ENCODE measurements at regions not wholly inside any gene's neighbourhood (a gene's known extent, or its start where the extent isn't known, plus 50 kb on each side); places are given as distances from the start of the nearest gene placed in this dataset.

GRCh38 chrX:104325213-104325585, 70.5 kb upstream of the ESX1 start:
- no peaks in the 10 kb centered on the region for H3K9me3 Mint-ChIP-seq (ENCODE audit: low read depth)
- no peak overlapping the region for H3K4me3 Mint-ChIP-seq
- intact Hi-C loops (cut with DNase I, micrococcal nuclease): no loop called here
- ChIA-PET POLR2A (no interaction called here), CTCF (no interaction called here)
- no peaks in the 10 kb centered on the region for H3K4me1 Mint-ChIP-seq
- H3K27me3 Mint-ChIP-seq: peaks cover 6% of the 10 kb centered on the region
- no peak overlapping the region for H3K27ac Mint-ChIP-seq
- no peaks in the 10 kb centered on the region for H3K36me3 Mint-ChIP-seq (ENCODE audit: low read depth)
- DNase-seq: no peak
- ATAC-seq: no peak

GRCh38 chrX:104324461-104325212, 69.9 kb upstream of the ESX1 start:
- Mint-ChIP-seq H3K27ac (no peak overlapping the region), H3K4me3 (no peak overlapping the region)

GRCh38 chrX:104319346-104319745, 64.6 kb upstream of the ESX1 start:
- no peaks in the 10 kb centered on the region for H3K9me3 Mint-ChIP-seq (ENCODE audit: low read depth)
- intact Hi-C loops (cut with DNase I, micrococcal nuclease): no loop called here
- H3K27ac Mint-ChIP-seq: no peak overlapping the region
- no peaks in the 10 kb centered on the region for H3K4me1 Mint-ChIP-seq
- ATAC-seq (no peak), DNase-seq (no peak)
- no peak overlapping the region for H3K4me3 Mint-ChIP-seq
- H3K36me3 Mint-ChIP-seq (ENCODE audit: low read depth): no peaks in the 10 kb centered on the region
- CTCF ChIA-PET: interaction anchor here (0.6 to 1.0 kb wide), 2 partner anchors 11 to 611 kb away, joined by 3 read pairs; no protein-coding TSS in a partner anchor
- H3K27me3 Mint-ChIP-seq: peaks cover 2% of the 10 kb centered on the region
- POLR2A ChIA-PET: no interaction called here

More at GRCh38 chrX:104324461-104325212, 69.9 kb upstream of the ESX1 start:
- Mint-ChIP-seq H3K36me3 (ENCODE audit: low read depth) (no peaks in the 10 kb centered on the region), H3K27me3 (peaks cover 6% of the 10 kb centered on the region), H3K9me3 (ENCODE audit: low read depth) (no peaks in the 10 kb centered on the region), H3K4me1 (no peaks in the 10 kb centered on the region)
- ChIA-PET CTCF (no interaction called here), POLR2A (no interaction called here)
- no peak for ATAC-seq
- intact Hi-C loops (cut with DNase I, micrococcal nuclease): no loop called here
- no peak for DNase-seq

- CTCF ChIA-PET: interaction anchor here (0.6 to 1.0 kb wide), 2 partner anchors 10 to 610 kb away, joined by 3 read pairs; no protein-coding TSS in a partner anchor
- no peaks in the 10 kb centered on the region for H3K36me3 Mint-ChIP-seq (ENCODE audit: low read depth)
- no peaks in the 10 kb centered on the region for H3K27me3 Mint-ChIP-seq
- no peak overlapping the region for H3K4me3 Mint-ChIP-seq
- DNase-seq (no peak), ATAC-seq (no peak)
- H3K27ac Mint-ChIP-seq: no peak overlapping the region
- intact Hi-C loops (cut with DNase I, micrococcal nuclease): no loop called here
- POLR2A ChIA-PET: no interaction called here
- H3K4me1 Mint-ChIP-seq: no peaks in the 10 kb centered on the region
- no peaks in the 10 kb centered on the region for H3K9me3 Mint-ChIP-seq (ENCODE audit: low read depth)
Observed at GRCh38 chrX:104318330-104319009, 63.7 kb upstream of the ESX1 start.

DNA sequence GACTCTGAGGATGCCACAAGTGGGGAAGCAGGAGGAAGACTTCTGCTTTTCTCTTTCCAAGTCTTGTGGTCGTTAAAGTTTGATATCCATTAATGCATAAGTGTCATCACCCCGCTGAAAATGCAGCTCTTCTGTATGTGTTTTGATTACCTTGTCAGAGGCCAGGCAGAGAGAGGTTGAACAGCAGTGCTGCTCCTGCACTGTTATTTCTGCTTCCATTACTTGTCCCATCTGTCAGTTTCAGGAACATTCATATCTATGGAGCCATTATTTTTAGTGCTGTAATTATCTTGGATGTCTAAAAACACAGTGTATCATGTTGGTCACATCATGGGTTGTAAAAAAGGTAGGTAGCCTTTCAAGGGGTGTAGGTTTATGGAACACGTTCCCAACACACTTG, 62.0 kb upstream of the ESX1 start:
- no peaks in the 10 kb centered on the region for H3K9me3 Mint-ChIP-seq (ENCODE audit: low read depth)
- no peak for ATAC-seq
- H3K4me3 Mint-ChIP-seq: no peak overlapping the region
- POLR2A ChIA-PET: no interaction called here
- CTCF ChIA-PET: no interaction called here
- no peaks in the 10 kb centered on the region for H3K27me3 Mint-ChIP-seq
- H3K4me1 Mint-ChIP-seq: no peaks in the 10 kb centered on the region
- no peak for DNase-seq
- no peaks in the 10 kb centered on the region for H3K36me3 Mint-ChIP-seq (ENCODE audit: low read depth)
- intact Hi-C loops (cut with DNase I, micrococcal nuclease): no loop called here
- no peak overlapping the region for H3K27ac Mint-ChIP-seq

DNA sequence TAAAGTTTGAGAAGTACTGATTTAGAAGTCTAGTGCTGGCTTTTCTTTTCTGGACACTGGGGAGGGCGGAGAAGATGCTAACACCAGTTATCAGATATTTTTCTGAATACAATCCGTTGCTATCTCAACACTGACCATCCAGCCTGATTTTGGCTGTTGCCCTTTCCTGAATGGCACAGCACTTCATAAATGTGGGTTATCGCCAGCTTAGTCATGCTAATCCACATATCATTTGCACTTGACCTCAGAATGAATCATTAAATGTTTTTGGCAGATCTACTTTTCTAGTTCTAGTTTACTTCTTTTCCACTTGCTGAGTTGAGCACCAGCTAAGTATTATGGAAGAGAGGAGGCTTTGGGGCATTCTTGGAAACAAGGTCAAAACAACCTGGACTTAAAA, 60.8 kb upstream of the ESX1 start:
- ATAC-seq: no peak
- H3K36me3 Mint-ChIP-seq (ENCODE audit: low read depth): no peaks in the 10 kb centered on the region
- CTCF ChIA-PET: no interaction called here

DNA sequence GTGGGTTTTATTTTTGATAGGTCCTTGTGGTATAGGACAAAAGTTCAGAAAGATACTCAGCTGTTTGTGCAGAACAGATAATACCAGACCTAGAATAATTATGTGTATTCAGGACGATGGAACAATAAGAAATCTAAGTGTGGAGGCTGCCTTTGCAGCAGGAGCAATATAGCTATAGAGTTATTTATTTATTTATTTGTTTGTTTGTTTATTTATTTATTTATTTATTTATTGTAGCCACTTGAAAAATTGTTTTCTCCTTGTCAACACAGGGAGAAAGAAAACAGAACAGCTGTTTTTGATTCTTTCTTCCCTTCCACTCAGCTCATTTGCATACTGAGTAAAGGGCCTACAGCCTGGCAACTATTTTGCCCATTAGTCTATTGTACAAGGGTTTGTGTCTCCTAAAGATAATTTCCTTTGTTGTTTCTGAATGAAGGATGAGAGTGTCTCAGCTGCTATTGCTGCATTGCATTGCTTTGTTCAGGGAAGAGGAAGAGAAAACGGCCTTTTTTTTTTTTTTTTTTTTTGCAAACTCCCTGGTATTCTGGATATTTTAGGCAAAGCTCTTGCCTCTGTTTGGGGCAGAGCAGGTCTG, 56.0 kb upstream of the ESX1 start:
- intact Hi-C loops (cut with DNase I, micrococcal nuclease): no loop called here
- no peaks in the 10 kb centered on the region for H3K36me3 Mint-ChIP-seq (ENCODE audit: low read depth)
- H3K27ac Mint-ChIP-seq: no peak overlapping the region
- H3K4me3 Mint-ChIP-seq: no peak overlapping the region
- no peaks in the 10 kb centered on the region for H3K27me3 Mint-ChIP-seq
- DNase-seq (no peak), ATAC-seq (no peak)
- CTCF ChIA-PET: no interaction called here
- H3K9me3 Mint-ChIP-seq (ENCODE audit: low read depth): no peaks in the 10 kb centered on the region
- H3K4me1 Mint-ChIP-seq: no peaks in the 10 kb centered on the region
- POLR2A ChIA-PET: no interaction called here

More for the DNA sequence above, 60.8 kb upstream of the ESX1 start:
- no peaks in the 10 kb centered on the region for H3K9me3 Mint-ChIP-seq (ENCODE audit: low read depth)
- H3K4me1 Mint-ChIP-seq: no peaks in the 10 kb centered on the region
- no peaks in the 10 kb centered on the region for H3K27me3 Mint-ChIP-seq
- no peak overlapping the region for H3K4me3 Mint-ChIP-seq
- intact Hi-C loops (cut with DNase I, micrococcal nuclease): no loop called here
- H3K27ac Mint-ChIP-seq: no peak overlapping the region
- no peak for DNase-seq
- POLR2A ChIA-PET: no interaction called here

DNA sequence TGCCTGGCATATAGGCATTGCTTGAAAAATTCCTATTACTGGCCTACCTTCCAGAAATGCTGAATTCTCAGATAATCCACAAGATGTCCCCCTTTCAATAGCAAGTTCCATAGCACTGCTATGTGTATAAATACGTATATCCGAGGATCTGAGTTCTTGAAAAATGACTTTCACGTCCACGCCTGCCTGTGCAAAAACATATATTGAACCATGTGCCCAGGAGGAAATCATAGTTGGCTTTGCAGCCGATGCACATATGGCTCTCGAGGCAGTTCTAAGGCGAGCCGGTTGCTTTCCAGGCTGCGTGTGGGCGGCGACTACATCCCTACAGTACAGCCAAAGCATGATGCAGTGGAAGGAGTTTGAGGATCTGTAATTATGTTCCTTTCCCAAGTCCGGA, 55.4 kb upstream of the ESX1 start:
- ChIA-PET CTCF (no interaction called here), POLR2A (no interaction called here)
- no peaks in the 10 kb centered on the region for H3K4me1 Mint-ChIP-seq

GRCh38 chrX:104309169-104309568, 54.4 kb upstream of the ESX1 start:
- Mint-ChIP-seq H3K27me3 (no peaks in the 10 kb centered on the region), H3K4me3 (no peak overlapping the region), H3K27ac (no peak overlapping the region), H3K36me3 (ENCODE audit: low read depth) (no peaks in the 10 kb centered on the region), H3K4me1 (no peaks in the 10 kb centered on the region), H3K9me3 (ENCODE audit: low read depth) (no peaks in the 10 kb centered on the region)
- ATAC-seq (no peak), DNase-seq (no peak)
- intact Hi-C loops (cut with DNase I, micrococcal nuclease): no loop called here
- POLR2A ChIA-PET: no interaction called here
- CTCF ChIA-PET: no interaction called here

More for the DNA sequence above, 55.4 kb upstream of the ESX1 start:
- DNase-seq (no peak), ATAC-seq (no peak)
- Mint-ChIP-seq H3K4me3 (no peak overlapping the region), H3K27ac (no peak overlapping the region), H3K36me3 (ENCODE audit: low read depth) (no peaks in the 10 kb centered on the region), H3K27me3 (no peaks in the 10 kb centered on the region), H3K9me3 (ENCODE audit: low read depth) (no peaks in the 10 kb centered on the region)
- intact Hi-C loops (cut with DNase I, micrococcal nuclease): no loop called here

- ATAC-seq (no peak), DNase-seq (no peak)
- Mint-ChIP-seq H3K4me3 (no peak overlapping the region), H3K27ac (no peak overlapping the region), H3K4me1 (no peaks in the 10 kb centered on the region), H3K9me3 (ENCODE audit: low read depth) (no peaks in the 10 kb centered on the region), H3K27me3 (no peaks in the 10 kb centered on the region), H3K36me3 (ENCODE audit: low read depth) (no peaks in the 10 kb centered on the region)
- CTCF ChIA-PET: no interaction called here
- intact Hi-C loops (cut with DNase I, micrococcal nuclease): no loop called here
- POLR2A ChIA-PET: no interaction called here
Observed at GRCh38 chrX:104307341-104307740, 52.6 kb upstream of the ESX1 start.

DNA sequence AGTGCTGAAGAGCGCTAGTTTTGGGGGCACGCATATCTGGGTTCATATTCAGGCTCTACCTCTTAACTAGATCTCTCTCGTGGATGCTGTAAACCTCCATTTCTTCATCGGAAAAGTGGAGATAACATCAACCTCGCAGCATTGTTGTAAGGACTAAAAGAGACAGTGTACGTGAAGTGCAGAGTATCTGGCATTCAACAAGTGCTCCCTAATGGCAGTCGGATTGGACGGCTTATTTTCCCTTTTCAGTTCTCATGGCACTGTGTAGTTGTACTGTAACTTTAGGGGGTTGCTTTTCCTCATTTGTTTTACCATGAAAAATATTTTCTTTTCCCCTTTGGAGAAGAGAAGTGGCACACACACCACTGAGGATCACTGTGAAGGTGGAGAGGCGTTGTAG, 51.4 kb upstream of the ESX1 start:
- intact Hi-C loops (cut with DNase I, micrococcal nuclease): no loop called here
- DNase-seq (no peak), ATAC-seq (no peak)
- ChIA-PET POLR2A (no interaction called here), CTCF (no interaction called here)
- Mint-ChIP-seq H3K4me1 (no peaks in the 10 kb centered on the region), H3K27me3 (no peaks in the 10 kb centered on the region), H3K36me3 (ENCODE audit: low read depth) (no peaks in the 10 kb centered on the region), H3K4me3 (no peak overlapping the region), H3K9me3 (ENCODE audit: low read depth) (no peaks in the 10 kb centered on the region), H3K27ac (no peak overlapping the region)

Measured in activated CD4-positive, alpha-beta T cell treated with anti-CD3 and anti-CD28 coated beads for 36 hours (primary cell).